HEK293T (cell line): ENCODE measurements at regions not wholly inside any gene's neighbourhood (a gene's known extent, or its start where the extent isn't known, plus 50 kb on each side); places are given as distances from the start of the nearest gene placed in this dataset.

Experiments
- FOXK2 ChIP-seq: fragments of 450-650 bp; IDR thresholded peaks from 2 replicates; pipeline ENCODE4 v1.6.1; 2016; ENCODE audit warnings: mild to moderate bottlenecking
- FOXM1 ChIP-seq: fragments of 450-650 bp; IDR thresholded peaks from 2 replicates; pipeline ENCODE4 v1.6.1; 2017; ENCODE audit warnings: mild to moderate bottlenecking, borderline replicate concordance
- SP1 ChIP-seq: fragments of 450-650 bp; IDR thresholded peaks from 2 replicates; pipeline ENCODE4 v1.6.1; 2017
- ZNF384 ChIP-seq: fragments of 450-650 bp; IDR thresholded peaks from 2 replicates; pipeline ENCODE4 v1.6.1; 2016
- TF ChIP-seq, protein P1 (sequence below): fragments of 450-650 bp; IDR thresholded peaks from 2 replicates; pipeline ENCODE4 v1.6.1; 2016

DNA sequence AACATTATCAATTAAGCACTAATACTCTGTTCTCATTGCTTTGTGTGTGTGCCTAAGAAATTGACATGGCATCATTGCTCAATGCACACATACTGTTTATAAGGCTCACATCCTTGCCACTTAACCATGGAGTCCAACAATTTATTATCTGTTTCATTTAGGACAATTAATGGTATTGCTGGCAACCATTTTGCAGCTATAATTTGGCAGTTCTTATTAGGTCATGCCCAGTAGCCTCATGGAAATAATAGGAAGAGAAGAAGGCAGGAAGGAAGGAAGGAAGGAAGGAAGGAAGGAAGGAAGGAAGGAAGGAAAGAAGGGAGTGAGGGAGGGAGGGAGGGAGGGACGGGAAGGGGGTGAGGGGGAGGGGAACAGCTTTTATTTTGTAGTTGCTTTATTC lies 285.5 kb upstream of the SLC24A2 start:
- TF ChIP-seq ZNF384 (no peak), SP1 (no peak), FOXM1 (no peak), FOXK2 (no peak)
- TF ChIP-seq, protein P1, sequence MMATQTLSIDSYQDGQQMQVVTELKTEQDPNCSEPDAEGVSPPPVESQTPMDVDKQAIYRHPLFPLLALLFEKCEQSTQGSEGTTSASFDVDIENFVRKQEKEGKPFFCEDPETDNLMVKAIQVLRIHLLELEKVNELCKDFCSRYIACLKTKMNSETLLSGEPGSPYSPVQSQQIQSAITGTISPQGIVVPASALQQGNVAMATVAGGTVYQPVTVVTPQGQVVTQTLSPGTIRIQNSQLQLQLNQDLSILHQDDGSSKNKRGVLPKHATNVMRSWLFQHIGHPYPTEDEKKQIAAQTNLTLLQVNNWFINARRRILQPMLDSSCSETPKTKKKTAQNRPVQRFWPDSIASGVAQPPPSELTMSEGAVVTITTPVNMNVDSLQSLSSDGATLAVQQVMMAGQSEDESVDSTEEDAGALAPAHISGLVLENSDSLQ, result no peak
